ENCODE measurements at regions not wholly inside any gene's neighbourhood (a gene's known extent, or its start where the extent isn't known, plus 50 kb on each side); places are given as distances from the start of the nearest gene placed in this dataset.

- Histone ChIP-seq H3K36me3 (no peaks in the 10 kb centered on the region), H3K27me3 (no peaks in the 10 kb centered on the region), H3K4me3 (no peak overlapping the region), H3K27ac (no peak overlapping the region), H3K4me2 (no peak overlapping the region), H4K20me1 (no peaks in the 10 kb centered on the region), H3K9me3 (replicated peaks in 1 of 11) (no peaks in the 10 kb centered on the region), H3K4me1 (peaks cover 0 to 13% (median 0%) of the 10 kb centered on the region in 10 experiments; a peak in 6 of 20 replicates), H3K9ac (no peak overlapping the region)
- no peak for TF ChIP-seq Cebpa-rat (IDR thresholded peaks at IDR 0.05)
Observed at GRCh38 chr2:149806651-149807050, 219.1 kb upstream of the MMADHC start.

GRCh38 chr2:149800624-149801542 lies 213.3 kb upstream of the MMADHC start:
- no peaks in the 10 kb centered on the region for H4K20me1 ChIP-seq
- no peak for TF ChIP-seq Cebpa-rat (IDR thresholded peaks at IDR 0.05)
- no peaks in the 10 kb centered on the region for H3K9me3 ChIP-seq (replicated peaks in 1 of 11)
- no peaks in the 10 kb centered on the region for H3K36me3 ChIP-seq
- no peak overlapping the region for H3K4me2 ChIP-seq
- H3K4me1 ChIP-seq, result no peaks in the 10 kb centered on the region
- no peaks in the 10 kb centered on the region for H3K27me3 ChIP-seq
- H3K9ac ChIP-seq, result no peak overlapping the region
- no peak overlapping the region for H3K4me3 ChIP-seq
- no peak overlapping the region for H3K27ac ChIP-seq

GRCh38 chr2:149799013-149799705 lies 211.6 kb upstream of the MMADHC start:
- Histone ChIP-seq H3K27me3 (no peaks in the 10 kb centered on the region), H3K9me3 (replicated peaks in 1 of 11) (no peaks in the 10 kb centered on the region), H3K9ac (no peak overlapping the region), H3K36me3 (no peaks in the 10 kb centered on the region), H4K20me1 (no peaks in the 10 kb centered on the region), H3K4me2 (no peak overlapping the region), H3K4me1 (no peaks in the 10 kb centered on the region), H3K27ac (no peak overlapping the region), H3K4me3 (no peak overlapping the region)
- TF ChIP-seq Cebpa-rat (IDR thresholded peaks at IDR 0.05), result no peak

DNA sequence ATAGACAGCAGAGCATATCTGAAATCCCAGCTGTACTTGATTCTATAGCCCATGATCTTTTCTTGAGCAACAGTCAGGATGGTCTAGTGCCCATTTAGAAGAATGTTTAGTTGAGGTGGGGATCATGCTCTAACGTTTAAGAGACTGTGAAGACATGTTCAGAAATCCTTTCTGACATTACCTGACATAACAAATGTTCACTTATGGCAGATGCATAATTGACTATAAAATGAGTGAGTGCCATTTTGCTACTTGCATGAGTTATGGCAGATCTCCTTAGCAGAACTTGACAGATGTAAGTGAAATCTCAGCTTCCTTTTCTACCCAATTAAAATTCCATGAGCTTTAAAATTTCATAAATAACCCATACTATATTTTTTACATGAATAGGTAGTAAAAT lies 209.5 kb upstream of the MMADHC start:
- H3K27ac ChIP-seq, result no peak overlapping the region
- no peak overlapping the region for H3K4me2 ChIP-seq
- no peak overlapping the region for H3K9ac ChIP-seq
- no peaks in the 10 kb centered on the region for H3K36me3 ChIP-seq
- no peaks in the 10 kb centered on the region for H3K9me3 ChIP-seq (replicated peaks in 1 of 11)
- no peak overlapping the region for H3K4me3 ChIP-seq
- H3K27me3 ChIP-seq, result no peaks in the 10 kb centered on the region
- H3K4me1 ChIP-seq, result no peaks in the 10 kb centered on the region
- no peaks in the 10 kb centered on the region for H4K20me1 ChIP-seq
- no peak for TF ChIP-seq Cebpa-rat (IDR thresholded peaks at IDR 0.05)

GRCh38 chr2:149789549-149789948 lies 202.0 kb upstream of the MMADHC start:
- Histone ChIP-seq H3K4me1 (no peaks in the 10 kb centered on the region), H3K4me3 (no peak overlapping the region), H3K4me2 (no peak overlapping the region), H3K9me3 (replicated peaks in 1 of 11) (no peaks in the 10 kb centered on the region), H3K36me3 (no peaks in the 10 kb centered on the region), H3K27ac (no peak overlapping the region), H4K20me1 (no peaks in the 10 kb centered on the region), H3K27me3 (no peaks in the 10 kb centered on the region), H3K9ac (no peak overlapping the region)
- TF ChIP-seq Cebpa-rat (IDR thresholded peaks at IDR 0.05), result no peak

- H3K4me3 ChIP-seq, result no peak overlapping the region
- no peaks in the 10 kb centered on the region for H4K20me1 ChIP-seq
Observed at GRCh38 chr2:149787206-149787605, 199.6 kb upstream of the MMADHC start.

DNA sequence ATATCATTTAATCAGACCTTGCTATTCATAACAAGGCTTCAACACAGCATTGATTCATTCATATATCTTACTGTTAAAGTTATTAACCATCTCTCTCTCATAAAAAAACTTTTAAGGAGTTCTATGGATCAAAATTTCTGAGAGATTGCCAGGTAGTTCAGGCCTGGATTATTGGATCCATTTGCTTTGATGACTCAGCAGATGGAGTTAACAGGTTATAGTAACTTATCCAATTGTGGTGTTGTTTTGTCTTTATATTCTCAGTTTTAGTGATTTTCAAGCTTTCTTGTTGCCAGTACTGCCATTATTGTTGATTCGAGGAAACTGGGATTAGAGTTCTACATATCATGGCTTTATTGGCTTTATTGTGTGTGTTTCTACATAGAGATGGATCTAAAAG lies 195.7 kb upstream of the MMADHC start:
- Histone ChIP-seq H3K27me3 (no peaks in the 10 kb centered on the region), H3K27ac (no peak overlapping the region), H4K20me1 (no peaks in the 10 kb centered on the region), H3K36me3 (no peaks in the 10 kb centered on the region), H3K9ac (no peak overlapping the region), H3K4me3 (no peak overlapping the region), H3K4me2 (no peak overlapping the region), H3K4me1 (peaks cover 0 to 9% (median 6%) of the 10 kb centered on the region in 10 experiments; a peak in 6 of 20 replicates), H3K9me3 (replicated peaks in 1 of 11) (no peaks in the 10 kb centered on the region)
- no peak for TF ChIP-seq Cebpa-rat (IDR thresholded peaks at IDR 0.05)

More at GRCh38 chr2:149787206-149787605, 199.6 kb upstream of the MMADHC start:
- H3K27ac ChIP-seq, result no peak overlapping the region
- no peak overlapping the region for H3K4me2 ChIP-seq
- no peaks in the 10 kb centered on the region for H3K9me3 ChIP-seq (replicated peaks in 1 of 11)
- no peak for TF ChIP-seq Cebpa-rat (IDR thresholded peaks at IDR 0.05)
- H3K36me3 ChIP-seq, result no peaks in the 10 kb centered on the region
- H3K9ac ChIP-seq, result no peak overlapping the region
- H3K27me3 ChIP-seq, result no peaks in the 10 kb centered on the region
- H3K4me1 ChIP-seq, result peaks cover 0 to 8% (median 6%) of the 10 kb centered on the region in 10 experiments; a peak in 6 of 20 replicates

DNA sequence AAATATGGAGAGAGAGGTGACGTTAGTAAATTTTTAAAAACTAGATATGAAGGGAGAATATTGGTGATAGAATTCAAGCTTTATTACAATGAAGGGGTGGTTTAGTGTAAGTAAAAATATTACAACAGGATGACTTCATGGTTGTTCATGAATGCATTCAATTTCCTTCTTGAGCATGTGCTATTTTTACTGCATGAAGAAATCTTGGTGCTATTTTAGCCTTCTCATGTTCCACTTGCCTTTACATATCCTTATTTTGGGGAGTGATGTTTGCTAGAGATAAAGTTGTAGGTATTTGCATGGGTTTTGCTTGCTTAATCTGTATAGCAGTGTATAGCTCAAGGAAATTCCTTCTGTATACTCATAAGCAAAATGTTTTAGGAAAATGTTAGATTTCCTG lies 195.0 kb upstream of the MMADHC start:
- Histone ChIP-seq H3K9ac (no peak overlapping the region), H3K9me3 (replicated peaks in 1 of 11) (no peaks in the 10 kb centered on the region), H3K4me3 (no peak overlapping the region), H3K27ac (no peak overlapping the region), H3K27me3 (no peaks in the 10 kb centered on the region), H4K20me1 (no peaks in the 10 kb centered on the region), H3K4me1 (peaks cover 0 to 9% (median 6%) of the 10 kb centered on the region in 10 experiments; a peak in 6 of 20 replicates), H3K4me2 (peak overlapping the region in 6 of 11 experiments; percentile 6 to 34 (median 20); a peak in 3 of 22 replicates), H3K36me3 (no peaks in the 10 kb centered on the region)
- TF ChIP-seq Cebpa-rat (IDR thresholded peaks at IDR 0.05), result no peak

DNA sequence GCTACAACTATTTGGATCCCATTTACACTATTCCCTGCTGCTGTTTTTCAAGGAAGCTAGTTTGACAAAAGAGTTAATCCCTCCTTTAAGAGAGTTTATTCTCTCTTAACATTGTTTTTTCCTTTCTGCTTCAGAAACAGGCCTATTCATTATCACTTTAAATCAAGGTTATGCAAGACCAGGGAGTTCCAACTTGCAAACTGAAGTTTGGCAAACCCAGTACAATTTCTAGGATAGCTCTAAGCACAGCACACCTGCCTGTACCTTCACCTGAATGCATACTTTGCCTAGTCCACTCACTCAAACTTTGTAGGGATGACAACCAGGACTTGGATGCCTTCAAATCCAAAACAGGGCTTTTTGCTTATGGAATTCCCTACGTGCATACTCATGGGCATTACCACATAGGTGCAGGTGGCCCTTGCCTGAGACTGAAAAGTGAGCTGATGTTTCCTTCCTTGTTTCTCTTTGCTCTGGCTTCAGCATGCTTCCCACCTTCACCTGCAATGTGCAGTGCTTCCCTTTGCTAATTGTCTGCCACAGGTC lies 193.8 kb upstream of the MMADHC start:
- Histone ChIP-seq H3K27me3 (no peaks in the 10 kb centered on the region), H3K9me3 (replicated peaks in 1 of 11) (no peaks in the 10 kb centered on the region), H3K27ac (no peak overlapping the region), H3K36me3 (no peaks in the 10 kb centered on the region), H3K4me1 (peaks cover 0 to 9% (median 6%) of the 10 kb centered on the region in 10 experiments; a peak in 6 of 20 replicates), H3K4me3 (no peak overlapping the region), H3K4me2 (no peak overlapping the region), H3K9ac (no peak overlapping the region), H4K20me1 (no peaks in the 10 kb centered on the region)
- TF ChIP-seq Cebpa-rat (IDR thresholded peaks at IDR 0.05), result no peak
